Ascending aorta (tissue), 2 donors: ENCODE measurements at regions not wholly inside any gene's neighbourhood (a gene's known extent, or its start where the extent isn't known, plus 50 kb on each side); places are given as distances from the start of the nearest gene placed in this dataset.

ENCODE experiments used
- DNase-seq, 2 donors: peaks; one replicate each; pipeline ENCODE4 v3.0.0-alpha.2; 2019; ENCODE audit warnings: low spot score in 2 of 2
- H3K27ac ChIP-seq, 2 donors: fragments of 200-600 bp; sonication (generic); one replicate each; pipeline ENCODE4 v1.5.1; 2016 to 2017; ENCODE audit warnings: mild to moderate bottlenecking in 1 of 2
- H3K27me3 ChIP-seq: fragments of 200-600 bp; sonication (generic); one replicate; pipeline ENCODE4 v1.5.1; 2017
- H3K36me3 ChIP-seq, 2 donors: fragments of 200-600 bp; sonication (generic); one replicate each; pipeline ENCODE4 v1.5.1; 2016
- H3K4me1 ChIP-seq, 2 donors: fragments of 200-600 bp; sonication (generic); one replicate each; pipeline ENCODE4 v1.5.1; 2016 to 2017; ENCODE audit warnings: mild to moderate bottlenecking in 1 of 2
- H3K4me3 ChIP-seq, 2 donors: fragments of 200-600 bp; sonication (generic); one replicate each; pipeline ENCODE4 v1.5.1; 2016 to 2017; ENCODE audit warnings: mild to moderate bottlenecking in 1 of 2
- H3K9me3 ChIP-seq, 2 donors: fragments of 200-600 bp; sonication (generic); one replicate each; pipeline ENCODE4 v1.5.1; 2016
- CTCF ChIP-seq, 3 experiments: fragments of 200-600 bp in 2 of 3; fragments of 450-650 bp in 1 of 3; sonication (generic) in 2 of 3; IDR thresholded peaks; one replicate each; pipeline ENCODE4 v1.5.1; 2016 to 2019; ENCODE audit warnings: antibody characterized with exemption in 3 of 3, mild to moderate bottlenecking in 1 of 3, moderate library complexity in 1 of 3
- intact Hi-C: fragments of 100-400 bp; cut with DNase I; formaldehyde crosslinking; loops from one replicate; pipeline ENCODE4 v1.15.1; 2023

DNA sequence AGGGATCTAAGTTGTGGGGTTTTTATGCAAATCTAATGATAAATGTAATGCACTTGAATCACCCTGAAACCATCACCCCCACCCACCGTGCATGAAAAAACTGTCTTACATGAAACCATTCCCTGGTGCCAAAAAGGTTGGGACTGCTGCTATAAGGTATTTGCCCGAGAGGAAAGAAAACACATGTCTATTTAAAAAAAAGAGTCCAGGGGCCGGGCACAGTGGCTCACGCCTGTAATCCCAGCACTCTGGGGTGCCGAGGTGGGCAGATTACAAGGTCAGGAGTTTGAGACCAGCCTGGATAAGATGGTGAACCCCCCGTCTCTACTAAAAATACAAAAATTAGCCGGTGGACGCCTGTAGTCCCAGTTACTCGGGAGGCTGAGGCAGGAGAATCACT, 1372.8 kb upstream of the CDH2 start:
- Histone ChIP-seq H3K9me3 (no peaks in the 10 kb centered on the region), H3K36me3 (no peaks in the 10 kb centered on the region), H3K27ac (no peak overlapping the region), H3K4me3 (no peak overlapping the region), H3K4me1 (no peaks in the 10 kb centered on the region), H3K27me3 (no peaks in the 10 kb centered on the region)
- no peak for TF ChIP-seq CTCF (IDR thresholded peaks at IDR 0.05)
- no peak for DNase-seq
- intact Hi-C loops: no loop called here

GRCh38 chr18:29547626-29548025, 1370.7 kb upstream of the CDH2 start:
- TF ChIP-seq CTCF (IDR thresholded peaks at IDR 0.05): no peak
- intact Hi-C loops: no loop called here

GRCh38 chr18:29540548-29540947, 1363.6 kb upstream of the CDH2 start:
- Histone ChIP-seq H3K4me1 (no peaks in the 10 kb centered on the region), H3K9me3 (no peaks in the 10 kb centered on the region), H3K36me3 (no peaks in the 10 kb centered on the region), H3K27ac (no peak overlapping the region), H3K27me3 (no peaks in the 10 kb centered on the region), H3K4me3 (no peak overlapping the region)
- no peak for DNase-seq
- intact Hi-C loops: no loop called here
- no peak for TF ChIP-seq CTCF (IDR thresholded peaks at IDR 0.05)

More at GRCh38 chr18:29547626-29548025, 1370.7 kb upstream of the CDH2 start:
- no peak overlapping the region for H3K27ac ChIP-seq
- DNase-seq: no peak
- H3K9me3 ChIP-seq: no peaks in the 10 kb centered on the region
- no peaks in the 10 kb centered on the region for H3K4me1 ChIP-seq
- H3K27me3 ChIP-seq: no peaks in the 10 kb centered on the region
- no peaks in the 10 kb centered on the region for H3K36me3 ChIP-seq
- H3K4me3 ChIP-seq: no peak overlapping the region

GRCh38 chr18:29531746-29532145, 1354.8 kb upstream of the CDH2 start:
- no peaks in the 10 kb centered on the region for H3K27me3 ChIP-seq
- H3K4me1 ChIP-seq: no peaks in the 10 kb centered on the region
- intact Hi-C loops: no loop called here
- no peak overlapping the region for H3K4me3 ChIP-seq
- H3K27ac ChIP-seq: no peak overlapping the region
- H3K36me3 ChIP-seq: no peaks in the 10 kb centered on the region
- no peaks in the 10 kb centered on the region for H3K9me3 ChIP-seq
- DNase-seq: no peak
- TF ChIP-seq CTCF (IDR thresholded peaks at IDR 0.05): no peak

GRCh38 chr18:29523371-29523770, 1346.4 kb upstream of the CDH2 start:
- no peak overlapping the region for H3K27ac ChIP-seq
- no peak overlapping the region for H3K4me3 ChIP-seq
- H3K9me3 ChIP-seq: no peaks in the 10 kb centered on the region
- intact Hi-C loops: no loop called here
- no peaks in the 10 kb centered on the region for H3K4me1 ChIP-seq
- H3K36me3 ChIP-seq: no peaks in the 10 kb centered on the region
- no peak for DNase-seq
- no peaks in the 10 kb centered on the region for H3K27me3 ChIP-seq
- no peak for TF ChIP-seq CTCF (IDR thresholded peaks at IDR 0.05)

DNA sequence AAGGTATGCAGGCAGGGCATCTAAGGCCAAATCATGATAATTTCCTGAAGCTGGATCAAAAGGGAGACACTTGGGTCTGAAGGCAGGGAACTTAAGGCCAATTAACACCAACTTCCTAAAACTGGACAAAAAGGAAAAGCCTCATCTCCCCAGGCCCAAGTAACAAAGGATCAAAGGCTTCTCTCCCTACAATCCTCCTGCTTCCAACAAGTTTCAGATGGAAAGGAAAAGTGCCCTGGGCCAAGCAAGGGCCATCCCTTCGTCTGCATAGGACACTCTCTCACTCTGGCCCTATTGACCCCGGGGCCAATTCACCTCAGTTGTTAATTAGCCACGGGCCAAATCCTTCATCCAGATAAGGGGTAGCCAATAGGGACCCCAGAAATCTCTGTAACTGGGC, 1335.8 kb upstream of the CDH2 start:
- H3K4me1 ChIP-seq: no peaks in the 10 kb centered on the region
- no peak for DNase-seq
- H3K27ac ChIP-seq: no peak overlapping the region
- peaks cover 0 to 3% of the 10 kb centered on the region in 2 donors for H3K9me3 ChIP-seq
- no peak for TF ChIP-seq CTCF (IDR thresholded peaks at IDR 0.05)
- H3K27me3 ChIP-seq: no peaks in the 10 kb centered on the region
- H3K4me3 ChIP-seq: no peak overlapping the region
- intact Hi-C loops: no loop called here
- H3K36me3 ChIP-seq: no peaks in the 10 kb centered on the region
